ENCODE measurements at regions not wholly inside any gene's neighbourhood (a gene's known extent, or its start where the extent isn't known, plus 50 kb on each side); places are given as distances from the start of the nearest gene placed in this dataset.
A peak's percentile ranks its signal among the peaks of the same experiment; 100 is the strongest.

DNA sequence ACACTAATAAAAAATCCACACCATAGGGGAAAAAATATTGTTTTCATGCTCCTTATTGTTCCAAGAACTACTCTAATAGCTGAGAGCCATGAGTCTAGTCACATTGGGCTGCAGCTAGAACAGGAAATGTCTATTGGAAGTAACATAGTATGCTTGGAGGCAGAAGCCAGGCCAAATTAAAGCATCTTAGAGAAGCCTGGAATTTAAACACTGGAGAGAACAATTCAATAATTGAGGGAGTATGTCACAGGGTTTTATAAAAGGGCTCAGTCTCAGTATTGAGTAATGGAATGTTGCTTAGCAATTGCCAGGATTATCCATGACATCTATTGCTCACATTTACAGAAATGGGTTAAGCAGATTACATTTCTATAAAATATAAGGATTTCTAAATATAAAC, 471.3 kb downstream of the LMO4 start:
- TF ChIP-seq CTCF (conservative IDR thresholded peaks at IDR 0.05; ENCODE audit: low read depth, low read length) (no peak), EZH2 (IDR thresholded peaks at IDR 0.05; ENCODE audit: borderline replicate concordance, low read depth, low read length, poor library complexity, severe bottlenecking) (no peak)
- DNase-seq (ENCODE audit: low spot score): peak; percentile 31

GRCh38 chr1:87803375-87803774, 474.7 kb downstream of the LMO4 start:
- ChIA-PET CTCF (no interaction called here), POLR2A (ENCODE audit: low non-redundant PET) (no interaction called here)
- no peak for DNase-seq (ENCODE audit: low spot score)
- H3K27me3 ChIP-seq (replicated peaks; ENCODE audit: insufficient read depth, low read depth, low read length, poor library complexity): no peaks in the 10 kb centered on the region
- intact Hi-C loops (cut with micrococcal nuclease; ENCODE audit: unreplicated experiment): no loop called here
- no peak for TF ChIP-seq CTCF (conservative IDR thresholded peaks at IDR 0.05; ENCODE audit: low read depth, low read length)
- no peak for TF ChIP-seq EZH2 (IDR thresholded peaks at IDR 0.05; ENCODE audit: borderline replicate concordance, low read depth, low read length, poor library complexity, severe bottlenecking)
- H3K9me3 ChIP-seq (ENCODE audit: low read depth, low read length, poor library complexity, severe bottlenecking): no peaks in the 10 kb centered on the region
- no TSS peak for BruUV-seq (replicated peaks)
- no peaks in the 10 kb centered on the region for H3K36me3 ChIP-seq (ENCODE audit: insufficient read depth, low read length, poor library complexity, severe bottlenecking)
- H3K4me1 ChIP-seq (ENCODE audit: insufficient read depth, low read length, poor library complexity, severe bottlenecking): peaks cover 5% of the 10 kb centered on the region
- H3K4me3 ChIP-seq (ENCODE audit: low read depth, low read length, poor library complexity, severe bottlenecking): no peak overlapping the region
- H3K27ac ChIP-seq (ENCODE audit: low read depth, low read length, poor library complexity, severe bottlenecking): no peak overlapping the region

More for the DNA sequence above, 471.3 kb downstream of the LMO4 start:
- CTCF ChIA-PET: no interaction called here
- no TSS peak for BruUV-seq (replicated peaks)
- intact Hi-C loops (cut with micrococcal nuclease; ENCODE audit: unreplicated experiment): no loop called here
- no peaks in the 10 kb centered on the region for H3K36me3 ChIP-seq (ENCODE audit: insufficient read depth, low read length, poor library complexity, severe bottlenecking)
- H3K4me1 ChIP-seq (ENCODE audit: insufficient read depth, low read length, poor library complexity, severe bottlenecking): peaks cover 10% of the 10 kb centered on the region
- H3K27ac ChIP-seq (ENCODE audit: low read depth, low read length, poor library complexity, severe bottlenecking): no peak overlapping the region
- H3K27me3 ChIP-seq (replicated peaks; ENCODE audit: insufficient read depth, low read depth, low read length, poor library complexity): no peaks in the 10 kb centered on the region
- no peaks in the 10 kb centered on the region for H3K9me3 ChIP-seq (ENCODE audit: low read depth, low read length, poor library complexity, severe bottlenecking)
- POLR2A ChIA-PET (ENCODE audit: low non-redundant PET): no interaction called here
- no peak overlapping the region for H3K4me3 ChIP-seq (ENCODE audit: low read depth, low read length, poor library complexity, severe bottlenecking)

- peaks cover 5% of the 10 kb centered on the region for H3K4me1 ChIP-seq (ENCODE audit: insufficient read depth, low read length, poor library complexity, severe bottlenecking)
- CTCF ChIA-PET: no interaction called here
- intact Hi-C loops (cut with micrococcal nuclease; ENCODE audit: unreplicated experiment): no loop called here
These were observed 475.4 kb downstream of the LMO4 start for GRCh38 chr1:87804128-87804527.

More at GRCh38 chr1:87804128-87804527, 475.4 kb downstream of the LMO4 start:
- TF ChIP-seq CTCF (conservative IDR thresholded peaks at IDR 0.05; ENCODE audit: low read depth, low read length) (no peak), EZH2 (IDR thresholded peaks at IDR 0.05; ENCODE audit: borderline replicate concordance, low read depth, low read length, poor library complexity, severe bottlenecking) (no peak)
- no peak overlapping the region for H3K27ac ChIP-seq (ENCODE audit: low read depth, low read length, poor library complexity, severe bottlenecking)
- H3K36me3 ChIP-seq (ENCODE audit: insufficient read depth, low read length, poor library complexity, severe bottlenecking): no peaks in the 10 kb centered on the region
- H3K27me3 ChIP-seq (replicated peaks; ENCODE audit: insufficient read depth, low read depth, low read length, poor library complexity): no peaks in the 10 kb centered on the region
- no peak overlapping the region for H3K4me3 ChIP-seq (ENCODE audit: low read depth, low read length, poor library complexity, severe bottlenecking)
- POLR2A ChIA-PET (ENCODE audit: low non-redundant PET): no interaction called here
- BruUV-seq (replicated peaks): no TSS peak
- H3K9me3 ChIP-seq (ENCODE audit: low read depth, low read length, poor library complexity, severe bottlenecking): no peaks in the 10 kb centered on the region
- DNase-seq (ENCODE audit: low spot score): no peak

All from A673 (cell line).